Effector CD4-positive, alpha-beta T cell (primary cell): ENCODE measurements at regions not wholly inside any gene's neighbourhood (a gene's known extent, or its start where the extent isn't known, plus 50 kb on each side); places are given as distances from the start of the nearest gene placed in this dataset.
"Not testable (repeated sequence)": the region's sequence is repeated elsewhere in the genome, so short reads cannot be mapped to it uniquely, and the experiment has no call there.

Experiments
- DNase-seq: peaks from one replicate; pipeline ENCODE4 v3.0.0-alpha.2; 2020

DNA sequence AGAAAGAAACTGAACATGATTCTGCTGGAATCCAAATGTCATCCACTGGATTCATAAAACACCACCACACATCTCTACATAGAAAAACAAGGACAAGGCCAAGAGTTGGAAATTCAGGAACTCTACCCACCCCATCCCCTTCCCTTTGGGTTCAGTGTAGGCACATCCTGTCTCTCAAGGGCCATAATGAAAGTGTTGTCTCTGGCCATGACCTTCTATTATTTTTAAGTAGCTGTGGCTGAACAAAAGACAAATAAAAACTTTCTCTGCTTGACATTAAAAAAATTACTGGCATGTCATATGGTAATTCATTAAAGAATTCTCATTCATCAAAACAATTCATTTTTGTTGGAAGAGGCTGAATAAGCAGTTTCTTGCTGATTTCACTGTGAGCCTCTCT is 54.9 kb upstream of the ZBTB18 start:
- DNase-seq: no peak

DNA sequence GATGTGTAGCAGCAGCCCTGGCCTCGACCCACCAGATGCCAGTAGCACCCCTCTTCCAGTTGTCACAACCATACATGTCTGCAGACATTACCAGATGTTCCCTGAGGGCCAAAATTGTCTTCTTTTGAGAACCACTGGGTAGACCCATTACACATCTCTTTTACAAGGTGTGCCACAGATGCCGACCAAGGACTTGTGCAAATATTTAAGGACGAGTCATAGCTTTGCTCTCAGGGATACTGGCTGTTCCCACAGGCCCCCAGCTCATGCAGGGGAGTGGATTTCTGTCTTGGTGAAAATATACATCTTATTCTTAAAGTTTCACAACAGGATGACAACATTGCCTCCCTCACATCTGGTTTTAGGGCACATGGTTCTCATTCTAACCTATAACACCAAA is 59.4 kb upstream of the ZBTB18 start:
- DNase-seq: no peak

GRCh38 chr1:243984788-243985187 is 66.3 kb upstream of the ZBTB18 start:
- no peak for DNase-seq

DNA sequence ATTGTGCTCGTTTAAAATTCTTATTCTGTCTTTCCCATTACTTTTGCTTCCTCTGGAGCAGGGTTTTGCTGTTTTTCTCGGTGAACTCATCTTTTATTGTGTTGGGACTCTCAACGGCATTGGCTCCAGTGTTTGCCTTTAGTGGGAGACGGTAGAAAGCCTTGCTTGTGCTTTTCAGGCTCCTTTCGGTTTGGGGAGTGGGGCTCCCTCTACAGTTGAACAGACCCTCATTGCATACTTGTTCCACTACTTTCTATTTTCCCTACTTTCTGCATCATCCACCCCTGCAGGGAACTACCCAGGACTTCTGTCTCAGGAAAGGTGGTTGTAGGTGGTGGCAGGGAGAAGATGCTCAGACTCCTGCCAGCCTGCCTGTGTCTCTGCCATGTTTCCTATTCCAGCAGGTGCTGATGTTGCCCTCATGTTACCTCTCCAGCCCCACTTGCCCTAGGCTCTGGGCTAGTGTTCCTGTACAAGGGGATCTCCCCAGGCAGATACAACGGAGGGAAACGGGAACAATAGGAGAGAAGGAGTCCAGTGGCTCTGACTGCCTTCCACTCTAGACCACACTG is 68.5 kb upstream of the ZBTB18 start:
- DNase-seq: no peak

GRCh38 chr1:243980471-243980870 is 70.6 kb upstream of the ZBTB18 start:
- no peak for DNase-seq

- DNase-seq: no peak
These were observed 71.0 kb upstream of the ZBTB18 start for GRCh38 chr1:243980071-243980470.

GRCh38 chr1:243979396-243979795 is 71.7 kb upstream of the ZBTB18 start:
- no peak for DNase-seq

GRCh38 chr1:243977094-243977493 is 74.0 kb upstream of the ZBTB18 start:
- DNase-seq: no peak

DNA sequence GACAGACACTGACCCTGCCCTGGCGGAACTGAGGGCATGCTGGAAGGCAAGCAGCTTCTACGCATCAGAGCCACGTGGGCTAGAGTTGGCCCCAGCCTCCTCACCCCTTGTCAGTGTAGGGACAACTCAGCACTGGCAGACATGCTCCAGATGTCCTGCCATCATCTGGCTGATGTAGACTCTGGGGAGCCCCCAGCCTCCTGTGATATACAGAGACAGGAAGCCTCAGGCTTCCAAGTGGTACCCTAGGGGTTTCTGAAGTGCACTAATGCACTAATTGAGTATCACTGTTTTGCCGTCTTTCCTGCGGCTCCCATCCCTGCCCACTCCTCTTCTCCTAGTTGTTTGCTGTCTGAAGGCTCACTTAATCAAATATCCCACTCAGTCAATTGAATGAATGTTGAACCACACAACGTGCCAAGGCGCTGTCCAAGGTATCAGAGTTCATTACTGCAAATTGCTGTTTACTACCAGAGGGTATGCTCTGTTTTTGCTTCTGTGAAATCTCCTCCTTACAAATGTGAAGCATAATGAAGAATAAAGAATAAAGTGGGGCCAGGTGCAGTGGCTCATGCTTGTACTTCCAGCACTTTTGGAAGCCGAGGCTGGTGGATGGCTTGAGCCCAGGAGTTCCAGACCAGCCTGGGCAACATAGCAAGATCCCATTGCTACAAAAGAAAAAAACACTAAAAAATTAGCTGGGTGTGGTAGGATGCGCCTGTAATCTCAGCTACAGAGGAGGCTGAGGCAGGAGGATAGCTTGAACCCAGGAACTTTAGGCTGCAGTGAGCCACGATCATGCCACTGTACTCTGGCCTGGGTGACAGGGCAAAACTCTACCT is 76.4 kb upstream of the ZBTB18 start:
- DNase-seq: no peak

DNA sequence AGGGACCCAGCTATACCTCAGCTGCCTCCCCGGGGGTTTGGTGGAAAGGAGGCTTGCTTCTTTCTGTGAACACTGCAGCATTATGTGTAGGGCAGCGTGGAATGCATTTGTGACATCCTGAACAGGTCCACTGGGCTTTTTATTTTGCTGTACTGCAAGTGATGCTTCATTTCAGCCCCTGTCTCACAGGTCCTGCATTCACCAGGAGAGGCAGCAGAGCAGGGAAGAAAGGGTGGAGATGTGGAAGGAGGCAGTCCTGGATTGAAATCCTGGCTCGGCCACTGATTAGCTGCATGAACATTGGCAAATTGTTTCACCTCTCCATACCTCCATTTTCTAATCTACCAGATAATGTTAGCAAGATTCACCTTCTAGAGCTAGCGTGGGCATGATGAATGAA is 77.9 kb upstream of the ZBTB18 start:
- no peak for DNase-seq

GRCh38 chr1:243970077-243970476 is 81.0 kb upstream of the ZBTB18 start:
- no peak for DNase-seq

- no peak for DNase-seq
These were observed 82.7 kb upstream of the ZBTB18 start for GRCh38 chr1:243968413-243968812.

GRCh38 chr1:243964915-243965314 is 86.2 kb upstream of the ZBTB18 start:
- DNase-seq: no peak

DNA sequence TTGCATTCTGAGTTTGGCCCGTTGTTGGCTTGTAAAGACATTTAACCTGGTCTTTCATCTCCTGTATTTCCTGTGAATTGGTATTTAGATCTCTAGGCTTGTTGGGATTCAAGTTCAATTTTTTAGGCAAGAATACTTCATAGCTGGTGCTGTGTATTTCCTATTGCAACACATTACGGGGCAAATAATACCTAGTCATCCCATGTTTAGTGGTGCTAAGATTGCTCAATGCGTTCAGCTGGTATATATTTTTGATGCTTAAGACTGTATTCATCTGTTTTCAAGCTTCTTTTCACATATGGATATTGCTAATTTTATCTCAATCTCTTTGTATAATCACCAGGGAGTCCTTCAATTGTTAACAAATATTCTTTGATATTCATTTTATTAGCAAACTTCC is 87.5 kb upstream of the ZBTB18 start:
- no peak for DNase-seq

DNA sequence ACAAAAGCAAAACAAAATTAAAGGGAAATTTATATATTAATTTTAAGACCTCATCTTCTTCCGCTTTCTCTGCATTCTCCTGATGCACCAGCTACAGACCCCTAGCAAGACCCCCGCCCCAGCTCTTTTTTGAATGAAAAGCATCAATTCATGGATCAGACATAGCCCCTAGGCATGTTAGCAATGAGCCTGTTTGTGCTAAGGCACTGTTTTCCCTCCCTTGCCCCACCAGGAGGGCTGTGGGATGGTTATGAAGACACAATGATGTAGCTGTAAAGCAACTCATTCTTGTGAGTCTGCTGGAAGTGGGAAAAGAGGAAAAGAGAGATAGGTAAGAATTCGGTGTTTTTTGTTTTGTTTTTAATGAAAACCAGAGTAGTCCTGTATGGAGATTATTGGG is 88.5 kb upstream of the ZBTB18 start:
- no peak for DNase-seq

- DNase-seq: no peak
These were observed 91.1 kb upstream of the ZBTB18 start for GRCh38 chr1:243959998-243960397.

DNA sequence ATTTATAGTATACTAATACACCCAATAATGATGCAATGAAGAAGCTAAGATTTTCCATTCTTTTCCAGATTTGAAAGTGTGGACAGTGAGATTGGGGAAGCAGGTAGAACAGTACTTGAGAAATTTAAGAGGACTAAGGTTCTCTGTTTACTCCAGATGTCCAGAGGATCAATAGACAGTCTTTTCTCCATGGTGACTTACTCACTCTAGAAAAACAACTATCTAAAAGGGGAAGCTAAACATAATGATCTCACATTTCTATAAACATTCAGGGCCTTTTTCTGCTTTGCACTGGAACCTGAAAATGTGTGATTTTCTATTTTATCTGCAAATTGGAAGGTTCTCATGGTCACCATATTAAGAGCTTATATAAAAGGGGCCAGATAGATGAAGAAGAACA is 93.9 kb upstream of the ZBTB18 start:
- DNase-seq: no peak

DNA sequence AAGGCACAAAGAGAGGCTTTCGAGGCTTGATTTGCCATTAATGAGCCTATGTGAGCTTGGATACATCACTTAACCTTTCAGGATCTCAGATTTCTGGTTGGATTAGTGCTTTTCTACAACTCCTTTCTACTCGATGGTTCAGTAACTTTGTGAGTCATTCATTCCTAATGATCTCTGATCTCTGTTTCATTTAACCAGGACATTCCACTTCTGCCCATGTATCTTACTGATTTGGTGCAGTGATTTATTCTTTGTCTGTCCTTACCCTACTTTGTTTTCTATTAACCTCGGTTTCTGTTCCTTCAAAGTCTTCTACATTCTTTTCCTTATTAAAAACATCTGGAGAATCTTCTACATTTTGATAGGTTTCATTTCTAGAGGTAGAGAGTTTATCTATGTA is 94.6 kb upstream of the ZBTB18 start:
- no peak for DNase-seq

- DNase-seq: not testable (repeated sequence)
These were observed 99.9 kb upstream of the ZBTB18 start for GRCh38 chr1:243951207-243951606.

GRCh38 chr1:243950166-243950565 is 100.1 kb upstream of the AKT3 start:
- no peak for DNase-seq

GRCh38 chr1:243946946-243947345 is 96.9 kb upstream of the AKT3 start:
- DNase-seq: peak; percentile 9

- DNase-seq: no peak
These were observed 96.2 kb upstream of the AKT3 start for GRCh38 chr1:243946253-243946652.

- DNase-seq: no peak
These were observed 95.7 kb upstream of the AKT3 start for GRCh38 chr1:243945727-243946126.

DNA sequence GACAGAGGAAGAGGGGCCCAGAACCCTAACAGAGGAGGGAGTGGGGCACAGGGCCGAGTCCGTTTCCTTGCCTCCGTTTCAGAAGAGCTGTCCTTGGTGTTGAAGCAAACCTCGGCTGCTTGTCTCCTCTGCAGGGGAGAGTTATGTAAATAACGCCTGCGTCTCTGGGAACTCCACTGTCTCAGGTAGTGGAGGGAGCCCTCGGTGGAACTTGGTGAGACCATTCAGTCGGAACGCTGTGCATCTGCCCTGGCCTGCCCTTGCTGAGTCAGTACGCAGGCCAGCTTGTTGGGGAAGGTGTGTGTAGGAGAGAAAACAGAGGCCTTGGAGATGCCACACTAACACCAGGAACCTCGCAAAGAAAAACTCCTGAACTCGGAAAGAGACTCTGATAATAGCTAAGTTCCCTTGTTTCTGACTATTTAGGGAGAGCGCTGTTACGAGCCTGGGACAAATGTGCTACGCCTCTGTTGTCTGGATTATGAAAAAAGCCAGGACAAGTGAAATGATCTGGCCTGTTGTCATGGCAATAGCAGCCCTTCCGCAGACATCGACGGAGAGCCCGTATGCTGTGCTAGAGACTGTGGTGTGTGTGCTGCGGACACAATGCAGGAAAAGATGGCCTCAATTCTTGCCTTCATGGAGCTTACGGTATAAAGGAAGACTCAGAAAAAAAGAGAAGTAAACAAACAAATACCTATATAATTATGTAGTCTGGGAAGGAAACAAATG is 94.6 kb upstream of the AKT3 start:
- DNase-seq: no peak
